GM21528 (cell line): ENCODE measurements at regions not wholly inside any gene's neighbourhood (a gene's known extent, or its start where the extent isn't known, plus 50 kb on each side); places are given as distances from the start of the nearest gene placed in this dataset.
"Not testable (repeated sequence)": the region's sequence is repeated elsewhere in the genome, so short reads cannot be mapped to it uniquely, and the experiment has no call there.

Source experiments
- ATAC-seq: cut with Tn5 transposase; IDR thresholded peaks from one replicate; pipeline ENCODE4 v1.9.1; 2021; ENCODE audit warnings: mild to moderate bottlenecking, moderate library complexity; ENCODE audit not compliant: unreplicated experiment, low FRiP score

- no peak for ATAC-seq
Observed at GRCh38 chr9:7489036-7489435, 310.5 kb downstream of the DMAC1 start.

- not testable (repeated sequence) for ATAC-seq
Observed at GRCh38 chr9:7484014-7484413, 315.6 kb downstream of the DMAC1 start.

GRCh38 chr9:7481570-7481969, 318.0 kb downstream of the DMAC1 start:
- ATAC-seq, result no peak

- ATAC-seq, result no peak
Observed at GRCh38 chr9:7479300-7479699, 320.3 kb downstream of the DMAC1 start.

- ATAC-seq, result no peak
Observed at GRCh38 chr9:7478646-7479045, 320.9 kb downstream of the DMAC1 start.

GRCh38 chr9:7467186-7467585, 332.4 kb downstream of the DMAC1 start:
- no peak for ATAC-seq

- no peak for ATAC-seq
Observed at GRCh38 chr9:7461791-7462190, 337.8 kb downstream of the DMAC1 start.

- ATAC-seq, result no peak
Observed at GRCh38 chr9:7456793-7457530, 342.6 kb downstream of the DMAC1 start.

- ATAC-seq, result no peak
Observed at GRCh38 chr9:7456377-7456776, 343.2 kb downstream of the DMAC1 start.

- no peak for ATAC-seq
Observed at GRCh38 chr9:7454624-7455023, 345.0 kb downstream of the DMAC1 start.

- no peak for ATAC-seq
Observed at GRCh38 chr9:7452378-7452777, 347.2 kb downstream of the DMAC1 start.

- no peak for ATAC-seq
Observed at GRCh38 chr9:7451062-7451461, 348.5 kb downstream of the DMAC1 start.

- ATAC-seq, result no peak
Observed at GRCh38 chr9:7443541-7443940, 356.0 kb downstream of the DMAC1 start.

- ATAC-seq, result no peak
Observed at GRCh38 chr9:7439355-7439995, 360.1 kb downstream of the DMAC1 start.

GRCh38 chr9:7436754-7437153, 362.8 kb downstream of the DMAC1 start:
- ATAC-seq, result no peak

GRCh38 chr9:7433508-7434292, 365.9 kb downstream of the DMAC1 start:
- no peak for ATAC-seq

GRCh38 chr9:7432989-7433388, 366.6 kb downstream of the DMAC1 start:
- ATAC-seq, result no peak

GRCh38 chr9:7417397-7417796, 382.2 kb downstream of the DMAC1 start:
- ATAC-seq, result not testable (repeated sequence)

- no peak for ATAC-seq
Observed at GRCh38 chr9:7415836-7416235, 383.7 kb downstream of the DMAC1 start.

GRCh38 chr9:7408845-7409244, 390.7 kb downstream of the DMAC1 start:
- no peak for ATAC-seq

- no peak for ATAC-seq
Observed at GRCh38 chr9:7407246-7407645, 392.3 kb downstream of the DMAC1 start.
